ENCODE measurements at regions not wholly inside any gene's neighbourhood (a gene's known extent, or its start where the extent isn't known, plus 50 kb on each side); places are given as distances from the start of the nearest gene placed in this dataset.

GRCh38 chr2:38436227-38436664, 59.2 kb upstream of the ATL2 start:
- H4K20me1 ChIP-seq (ENCODE audit: control insufficient read depth, insufficient read depth), result no peaks in the 10 kb centered on the region
- 100% methylated on average over 2 of the region's 2 CpGs for WGBS (ENCODE audit: insufficient coverage, insufficient replicate concordance, low lambda C conversion rate, missing lambda C conversion rate)
- no TSS peak for BruUV-seq (replicated peaks)
- FAIRE-seq (no peak), DNase-seq (ENCODE audit: low read depth, low spot score) (no peak), ATAC-seq (no peak)
- ChIA-PET SMC1A (ENCODE audit: uncharacterized antibody, unreplicated experiment) (interaction anchor here (0.6 to 4.5 kb wide), 7 partner anchors 18 to 127 kb away, joined by 3 to 25 read pairs (median 4); partner anchors contain the start of gene ATL2), CTCF (interaction anchor here (1.4 kb wide), 1 partner anchor 12 kb away, joined by 4 read pairs; no protein-coding TSS in a partner anchor), POLR2A (interaction anchor here (1.2 kb wide), 1 partner anchor 29 kb away, joined by 3 read pairs; no protein-coding TSS in a partner anchor), RAD21 (ENCODE audit: unreplicated experiment) (interaction anchor here (1.4 kb wide), 1 partner anchor 61 kb away, joined by 3 read pairs; no protein-coding TSS in a partner anchor)
- H3K27me3 ChIP-seq (replicated peaks in 1 of 2; ENCODE audit: control insufficient read depth in 2 of 2, insufficient read depth in 2 of 2, low read length in 1 of 2), result no peaks in the 10 kb centered on the region
- intact Hi-C loops (cut with micrococcal nuclease; ENCODE audit: unreplicated experiment) (no loop called here), in situ Hi-C loops (cut with MboI) (no loop called here)
- no peak for TF ChIP-seq HCFC1 (IDR thresholded peaks at IDR 0.05; ENCODE audit: low read length)
- no peak for TF ChIP-seq CUX1 (IDR thresholded peaks at IDR 0.05; ENCODE audit: insufficient replicate concordance, low read depth, low read length)
- TF ChIP-seq NBN (IDR thresholded peaks at IDR 0.05), result no peak
- TF ChIP-seq BMI1 (IDR thresholded peaks at IDR 0.05; ENCODE audit: borderline replicate concordance), result no peak
- TF ChIP-seq IKZF1 (conservative IDR thresholded peaks at IDR 0.05), result no peak
- no peak for TF ChIP-seq IKZF2 (IDR thresholded peaks at IDR 0.05)
- TF ChIP-seq, protein P1, sequence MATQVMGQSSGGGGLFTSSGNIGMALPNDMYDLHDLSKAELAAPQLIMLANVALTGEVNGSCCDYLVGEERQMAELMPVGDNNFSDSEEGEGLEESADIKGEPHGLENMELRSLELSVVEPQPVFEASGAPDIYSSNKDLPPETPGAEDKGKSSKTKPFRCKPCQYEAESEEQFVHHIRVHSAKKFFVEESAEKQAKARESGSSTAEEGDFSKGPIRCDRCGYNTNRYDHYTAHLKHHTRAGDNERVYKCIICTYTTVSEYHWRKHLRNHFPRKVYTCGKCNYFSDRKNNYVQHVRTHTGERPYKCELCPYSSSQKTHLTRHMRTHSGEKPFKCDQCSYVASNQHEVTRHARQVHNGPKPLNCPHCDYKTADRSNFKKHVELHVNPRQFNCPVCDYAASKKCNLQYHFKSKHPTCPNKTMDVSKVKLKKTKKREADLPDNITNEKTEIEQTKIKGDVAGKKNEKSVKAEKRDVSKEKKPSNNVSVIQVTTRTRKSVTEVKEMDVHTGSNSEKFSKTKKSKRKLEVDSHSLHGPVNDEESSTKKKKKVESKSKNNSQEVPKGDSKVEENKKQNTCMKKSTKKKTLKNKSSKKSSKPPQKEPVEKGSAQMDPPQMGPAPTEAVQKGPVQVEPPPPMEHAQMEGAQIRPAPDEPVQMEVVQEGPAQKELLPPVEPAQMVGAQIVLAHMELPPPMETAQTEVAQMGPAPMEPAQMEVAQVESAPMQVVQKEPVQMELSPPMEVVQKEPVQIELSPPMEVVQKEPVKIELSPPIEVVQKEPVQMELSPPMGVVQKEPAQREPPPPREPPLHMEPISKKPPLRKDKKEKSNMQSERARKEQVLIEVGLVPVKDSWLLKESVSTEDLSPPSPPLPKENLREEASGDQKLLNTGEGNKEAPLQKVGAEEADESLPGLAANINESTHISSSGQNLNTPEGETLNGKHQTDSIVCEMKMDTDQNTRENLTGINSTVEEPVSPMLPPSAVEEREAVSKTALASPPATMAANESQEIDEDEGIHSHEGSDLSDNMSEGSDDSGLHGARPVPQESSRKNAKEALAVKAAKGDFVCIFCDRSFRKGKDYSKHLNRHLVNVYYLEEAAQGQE (IDR thresholded peaks at IDR 0.05; ENCODE audit: low read depth, low read length), result no peak
- TF ChIP-seq TAF1 (IDR thresholded peaks at IDR 0.05; ENCODE audit: borderline replicate concordance, low read depth, low read length), result no peak
- no peak for TF ChIP-seq HDAC6 (IDR thresholded peaks at IDR 0.05; ENCODE audit: unreplicated experiment)
- TF ChIP-seq, protein P2, sequence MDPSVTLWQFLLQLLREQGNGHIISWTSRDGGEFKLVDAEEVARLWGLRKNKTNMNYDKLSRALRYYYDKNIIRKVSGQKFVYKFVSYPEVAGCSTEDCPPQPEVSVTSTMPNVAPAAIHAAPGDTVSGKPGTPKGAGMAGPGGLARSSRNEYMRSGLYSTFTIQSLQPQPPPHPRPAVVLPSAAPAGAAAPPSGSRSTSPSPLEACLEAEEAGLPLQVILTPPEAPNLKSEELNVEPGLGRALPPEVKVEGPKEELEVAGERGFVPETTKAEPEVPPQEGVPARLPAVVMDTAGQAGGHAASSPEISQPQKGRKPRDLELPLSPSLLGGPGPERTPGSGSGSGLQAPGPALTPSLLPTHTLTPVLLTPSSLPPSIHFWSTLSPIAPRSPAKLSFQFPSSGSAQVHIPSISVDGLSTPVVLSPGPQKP (IDR thresholded peaks at IDR 0.05; ENCODE audit: low read depth, low read length), result no peak
- TF ChIP-seq PAX8 (IDR thresholded peaks at IDR 0.05), result no peak
- no peak for TF ChIP-seq MTA3 (IDR thresholded peaks at IDR 0.05; ENCODE audit: borderline replicate concordance, low read length)
- no peak overlapping the region for H3K4me2 ChIP-seq (ENCODE audit: control insufficient read depth, insufficient read depth)
- peaks cover 16% of the 10 kb centered on the region for H3K4me1 ChIP-seq (ENCODE audit: control insufficient read depth, insufficient read depth, low read length)
- H3K9me3 ChIP-seq (replicated peaks; ENCODE audit: control insufficient read depth, insufficient read depth, low read length), result no peaks in the 10 kb centered on the region
- H3K9ac ChIP-seq (ENCODE audit: control insufficient read depth, insufficient read depth, low read length), result no peak overlapping the region
- no peaks in the 10 kb centered on the region for H3K36me3 ChIP-seq (ENCODE audit: control insufficient read depth in 2 of 2, insufficient read depth in 2 of 2, low read length in 1 of 2)
- no peak overlapping the region for H2AFZ ChIP-seq (ENCODE audit: control insufficient read depth, low read depth, low read length)
- no peaks in the 10 kb centered on the region for H3K79me2 ChIP-seq (ENCODE audit: control insufficient read depth, insufficient read depth, low read length)
- H3K4me3 ChIP-seq, result no peak overlapping the region
- no peak overlapping the region for H3K27ac ChIP-seq (ENCODE audit: control insufficient read depth, insufficient read depth)
